H1 (cell line): ENCODE measurements at regions not wholly inside any gene's neighbourhood (a gene's known extent, or its start where the extent isn't known, plus 50 kb on each side); places are given as distances from the start of the nearest gene placed in this dataset.

ENCODE experiments used
- CTCF ChIA-PET: fragments of 300-600 bp; sonication (Branson Sonifier 250); formaldehyde crosslinking; loops from one replicate; lab custom pipeline; 2021; ENCODE audit not compliant: partially characterized antibody; lab: Charles Lee
- POLR2A ChIA-PET: fragments of 300-600 bp; sonication (Branson Sonifier 250); formaldehyde crosslinking; loops from one replicate; lab custom pipeline; 2021; ENCODE audit warnings: inconsistent platforms; ENCODE audit not compliant: partially characterized antibody; lab: Charles Lee
- DNase-seq, 2 experiments: peaks; one replicate each; pipeline versions ENCODE4 v3.0.0 to v3.0.0-alpha.2; 2010 to 2022; ENCODE audit warnings: low spot score in 2 of 2, low read depth in 1 of 2, mixed read lengths in 1 of 2
- FAIRE-seq: peaks from 2 replicates; lab custom pipeline; 2011; peaks lifted over from hg19 to GRCh38; lab: Jason Lieb, UNC
- H2AFZ ChIP-seq: 2 replicates; pipeline ENCODE4 v1.8.1; 2012; ENCODE audit warnings: low read length, inconsistent platforms
- H2AK5ac ChIP-seq: 2 replicates; pipeline ENCODE4 v1.6.1; 2013; ENCODE audit warnings: low read depth, low read length
- H2BK120ac ChIP-seq: replicated peaks from 2 replicates; pipeline ENCODE3; 2013; ENCODE audit warnings: low read depth, low read length, inconsistent platforms
- H2BK12ac ChIP-seq: 2 replicates; pipeline ENCODE4 v1.6.1; 2013; ENCODE audit warnings: low read depth, low read length
- H2BK15ac ChIP-seq: 2 replicates; pipeline ENCODE4 v1.6.1; 2013; ENCODE audit warnings: low read length
- H2BK20ac ChIP-seq: 2 replicates; pipeline ENCODE4 v1.6.1; 2013; ENCODE audit warnings: low read length
- H2BK5ac ChIP-seq: 2 replicates; pipeline ENCODE4 v1.6.1; 2013; ENCODE audit warnings: low read depth, low read length
- H3K14ac ChIP-seq: 2 replicates; pipeline ENCODE4 v1.6.1; 2013; ENCODE audit warnings: inconsistent platforms; ENCODE audit not compliant: insufficient read length
- H3K18ac ChIP-seq: 2 replicates; pipeline ENCODE4 v1.6.1; 2013; ENCODE audit warnings: low read length; ENCODE audit errors: extremely low read depth
- H3K23ac ChIP-seq: 2 replicates; pipeline ENCODE4 v1.6.1; 2013; ENCODE audit warnings: inconsistent platforms; ENCODE audit not compliant: insufficient read length
- H3K23me2 ChIP-seq: 2 replicates; pipeline ENCODE4 v1.6.1; 2013; ENCODE audit warnings: low read depth, low read length
- H3K27ac ChIP-seq: 2 replicates; pipeline ENCODE4 v1.6.1; 2011; ENCODE audit warnings: low read depth, low read length, inconsistent platforms
- H3K27me3 ChIP-seq, 4 experiments: replicated peaks in 1 of 4; 1 replicate in 1 of 4; 2 replicates in 3 of 4; pipeline versions ENCODE4 v1.6.1 to v1.8.1; 2011 to 2013; ENCODE audit warnings: low read length in 3 of 4, mild to moderate bottlenecking in 3 of 4, inconsistent platforms in 2 of 4, mixed read lengths in 2 of 4, moderate library complexity in 1 of 4; ENCODE audit not compliant: control insufficient read depth in 3 of 4, insufficient read depth in 3 of 4; ENCODE audit errors: extremely low read depth in 1 of 4
- H3K36me3 ChIP-seq, 4 experiments: 2 replicates each; pipeline versions ENCODE4 v1.6.1 to v1.8.1; 2011 to 2013; ENCODE audit warnings: mild to moderate bottlenecking in 4 of 4, low read length in 3 of 4, moderate library complexity in 2 of 4, control low read depth in 1 of 4, inconsistent platforms in 1 of 4; ENCODE audit not compliant: insufficient read depth in 4 of 4, control insufficient read depth in 2 of 4
- H3K4ac ChIP-seq: replicated peaks from 2 replicates; pipeline ENCODE3; 2013; ENCODE audit warnings: low read length, low read depth, mixed read lengths, inconsistent platforms; ENCODE audit not compliant: insufficient read length
- H3K4me1 ChIP-seq, 4 experiments: replicated peaks in 1 of 4; 1 replicate in 1 of 4; 2 replicates in 3 of 4; pipeline versions ENCODE4 v1.6.1 to v1.8.1; 2011 to 2013; ENCODE audit warnings: low read length in 3 of 4, inconsistent platforms in 2 of 4, mixed read lengths in 1 of 4; ENCODE audit not compliant: insufficient read depth in 4 of 4, control insufficient read depth in 3 of 4
- H3K4me2 ChIP-seq, 2 experiments: 2 replicates each; pipeline versions ENCODE4 v1.6.1 to v1.8.1; 2011 to 2013; ENCODE audit warnings: low read depth in 2 of 2, low read length in 2 of 2, control low read depth in 1 of 2, inconsistent platforms in 1 of 2, mild to moderate bottlenecking in 1 of 2; ENCODE audit not compliant: insufficient read depth in 1 of 2
- H3K4me3 ChIP-seq, 4 experiments: fragments of 200-600, 300-600 bp in 1 of 4; sonication (generic), shearing (Covaris generic), sonication (Bioruptor Twin) in 1 of 4; 2 replicates each; pipeline versions ENCODE4 v1.5.1 to v1.8.1; 2011 to 2016; ENCODE audit warnings: low read length in 4 of 4, low read depth in 3 of 4, control low read depth in 2 of 4, inconsistent platforms in 2 of 4, mild to moderate bottlenecking in 2 of 4, mixed read lengths in 1 of 4, moderate library complexity in 1 of 4; ENCODE audit not compliant: insufficient read depth in 2 of 4; ENCODE audit errors: extremely low read depth in 1 of 4
- H3K56ac ChIP-seq: replicated peaks from 2 replicates; pipeline ENCODE3; 2013; ENCODE audit warnings: low read depth, mild to moderate bottlenecking, mixed read lengths, low read length, inconsistent platforms; ENCODE audit not compliant: insufficient read length
- H3K79me1 ChIP-seq: 2 replicates; pipeline ENCODE4 v1.6.1; 2013; ENCODE audit warnings: low read depth, low read length, control low read depth
- H3K79me2 ChIP-seq, 2 experiments: 2 replicates each; pipeline versions ENCODE4 v1.6.1 to v1.8.1; 2012 to 2013; ENCODE audit warnings: low read length in 2 of 2, mild to moderate bottlenecking in 2 of 2, inconsistent platforms in 1 of 2; ENCODE audit not compliant: insufficient read depth in 2 of 2, control insufficient read depth in 1 of 2
- H3K9ac ChIP-seq, 4 experiments: replicated peaks in 1 of 4; 1 replicate in 1 of 4; 2 replicates in 3 of 4; pipeline versions ENCODE4 v1.6.1 to v1.8.1; 2011 to 2013; ENCODE audit warnings: low read depth in 3 of 4, low read length in 3 of 4, control low read depth in 2 of 4, mild to moderate bottlenecking in 2 of 4, moderate library complexity in 2 of 4, inconsistent platforms in 1 of 4; ENCODE audit errors: extremely low read depth in 1 of 4
- H3K9me3 ChIP-seq, 2 experiments: 2 replicates each; pipeline versions ENCODE4 v1.6.1 to v1.8.1; 2012 to 2013; ENCODE audit warnings: mild to moderate bottlenecking in 2 of 2, moderate library complexity in 2 of 2, control low read depth in 1 of 2, inconsistent platforms in 1 of 2, low read depth in 1 of 2, low read length in 1 of 2, mixed read lengths in 1 of 2; ENCODE audit not compliant: insufficient read depth in 2 of 2
- H4K20me1 ChIP-seq, 2 experiments: replicated peaks in 1 of 2; 2 replicates each; pipeline versions ENCODE3 to v1.8.1; 2011 to 2013; ENCODE audit warnings: inconsistent platforms in 2 of 2, low read length in 2 of 2, mild to moderate bottlenecking in 1 of 2; ENCODE audit not compliant: insufficient read depth in 2 of 2, control insufficient read depth in 1 of 2
- H4K5ac ChIP-seq: 2 replicates; pipeline ENCODE4 v1.6.1; 2013; ENCODE audit warnings: low read length, low read depth, mixed read lengths, inconsistent platforms; ENCODE audit not compliant: insufficient read length
- H4K8ac ChIP-seq: 2 replicates; pipeline ENCODE4 v1.8.0; 2013; ENCODE audit warnings: mild to moderate bottlenecking, moderate library complexity, low read length, inconsistent platforms; ENCODE audit not compliant: insufficient read depth; ENCODE audit errors: extremely low read depth
- H4K91ac ChIP-seq: replicated peaks from 2 replicates; pipeline ENCODE3; 2013; ENCODE audit warnings: low read length, mixed read lengths, inconsistent platforms; ENCODE audit not compliant: insufficient read length
- BACH1 ChIP-seq: IDR thresholded peaks from 2 replicates; pipeline ENCODE4 v1.6.1; 2012; ENCODE audit warnings: low read length, improper control_type of control experiment
- CBX5 ChIP-seq: fragments of 300-800, 300-1000 bp; sonication (generic); IDR thresholded peaks from 2 replicates; pipeline ENCODE4 v1.7.1; 2016; ENCODE audit warnings: antibody characterized with exemption, low read length, low read depth
- EGR1 ChIP-seq: IDR thresholded peaks from 2 replicates; pipeline ENCODE4 v1.6.1; 2011; ENCODE audit warnings: low read depth, low read length, borderline replicate concordance
- GTF2F1 ChIP-seq: IDR thresholded peaks from 2 replicates; pipeline ENCODE4 v1.6.1; 2012; ENCODE audit warnings: low read depth, low read length, improper control_type of control experiment, borderline replicate concordance
- HDAC2 ChIP-seq, 2 experiments: fragments of 300-600 bp in 1 of 2; sonication (generic) in 1 of 2; IDR thresholded peaks; 2 replicates each; pipeline ENCODE4 v1.6.1; 2011 to 2012; ENCODE audit warnings: low read depth in 2 of 2, low read length in 2 of 2, mild to moderate bottlenecking in 2 of 2, moderate library complexity in 2 of 2, borderline replicate concordance in 1 of 2, inconsistent platforms in 1 of 2
- JUND ChIP-seq: IDR thresholded peaks from 2 replicates; pipeline ENCODE4 v1.6.1; 2011; ENCODE audit warnings: mild to moderate bottlenecking, improper control_type of control experiment, low read length
- POU5F1 ChIP-seq: IDR thresholded peaks from 2 replicates; pipeline ENCODE4 v1.6.1; 2011; ENCODE audit warnings: low read depth, mild to moderate bottlenecking, low read length, moderate library complexity
- RBBP5 ChIP-seq: IDR thresholded peaks from 2 replicates; pipeline ENCODE4 v1.7.1; 2012; ENCODE audit warnings: low read depth, mild to moderate bottlenecking, inconsistent platforms, low read length, moderate library complexity, borderline replicate concordance
- SP1 ChIP-seq: IDR thresholded peaks from 2 replicates; pipeline ENCODE4 v1.6.1; 2011; ENCODE audit warnings: low read depth, low read length
- SP2 ChIP-seq: IDR thresholded peaks from 2 replicates; pipeline ENCODE4 v1.6.1; 2012; ENCODE audit warnings: mild to moderate bottlenecking, low read length, inconsistent platforms
- TAF7 ChIP-seq: optimal IDR thresholded peaks from 2 replicates; pipeline ENCODE3; 2011; ENCODE audit warnings: low read depth, mild to moderate bottlenecking, inconsistent platforms, low read length, moderate library complexity, borderline replicate concordance
- TCF12 ChIP-seq: IDR thresholded peaks from 2 replicates; pipeline ENCODE4 v1.6.1; 2011; ENCODE audit warnings: low read depth, mild to moderate bottlenecking, low read length
- ZNF274 ChIP-seq: IDR thresholded peaks from 2 replicates; pipeline ENCODE4 v1.7.0; 2012; ENCODE audit warnings: low read length, borderline replicate concordance; ENCODE audit errors: extremely low read depth
- WGBS, 2 experiments: shearing (Covaris generic) in 1 of 2; methylation state at CpG; one replicate each; pipeline versions ENCODE4 v1.1.6 to v1.1.7; 2013 to 2015; ENCODE audit warnings: low lambda C conversion rate in 2 of 2, mixed read lengths in 2 of 2, inconsistent platforms in 1 of 2, low coverage in 1 of 2, missing lambda C conversion rate in 1 of 2; ENCODE audit not compliant: insufficient replicate concordance in 2 of 2, insufficient coverage in 1 of 2, insufficient read length in 1 of 2; ENCODE audit errors: extremely low coverage in 1 of 2, missing lambda C conversion rate in 1 of 2; 5-methylcytosine and 5-hydroxymethylcytosine counted together
- TF ChIP-seq, protein P1 (sequence below): IDR thresholded peaks from 2 replicates; pipeline ENCODE4 v1.6.1; 2011; ENCODE audit warnings: low read length, improper control_type of control experiment

DNA sequence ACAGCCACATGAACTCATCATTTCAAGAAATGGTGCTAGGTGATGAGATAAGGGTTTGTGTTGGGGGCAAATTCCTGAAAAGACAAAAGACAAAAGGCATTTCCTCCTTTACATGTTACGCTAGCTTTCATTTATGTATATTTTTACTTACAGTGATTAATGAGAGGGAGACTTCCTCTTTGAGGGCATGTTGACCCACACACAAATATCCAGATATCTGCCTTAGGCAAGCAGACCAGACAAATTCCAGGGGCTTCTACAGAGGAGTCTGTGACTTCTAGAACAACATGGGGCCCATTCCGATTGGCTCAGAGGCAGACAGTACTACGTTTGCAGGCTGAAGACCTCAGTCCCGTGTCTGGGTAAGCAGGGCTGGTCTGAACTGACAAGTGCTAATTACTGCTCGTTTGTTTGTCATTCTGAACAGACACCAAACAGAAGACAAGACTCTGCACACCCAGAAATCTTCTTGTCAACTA, 74.8 kb upstream of the ST6GAL2 start:
- Histone ChIP-seq H3K23ac (no peak overlapping the region), H3K56ac (no peak overlapping the region), H2BK20ac (no peak overlapping the region), H3K27ac (no peak overlapping the region), H3K36me3 (no peaks in the 10 kb centered on the region), H3K18ac (no peak overlapping the region), H4K20me1 (no peaks in the 10 kb centered on the region), H2BK5ac (no peak overlapping the region), H3K4me2 (no peak overlapping the region), H4K8ac (no peak overlapping the region), H3K4ac (no peak overlapping the region), H2AFZ (no peak overlapping the region), H3K14ac (no peak overlapping the region), H2AK5ac (no peak overlapping the region), H3K79me2 (no peaks in the 10 kb centered on the region), H4K91ac (no peak overlapping the region), H3K23me2 (no peaks in the 10 kb centered on the region), H3K27me3 (no peaks in the 10 kb centered on the region), H3K4me3 (no peak overlapping the region), H3K9me3 (no peaks in the 10 kb centered on the region), H2BK15ac (no peak overlapping the region), H3K9ac (no peak overlapping the region), H2BK120ac (no peak overlapping the region), H3K4me1 (no peaks in the 10 kb centered on the region; a peak in 1 of 7 replicates), H4K5ac (no peak overlapping the region), H3K79me1 (no peaks in the 10 kb centered on the region), H2BK12ac (no peak overlapping the region)
- FAIRE-seq (no peak), DNase-seq (no peak)
- 80% methylated on average over 5 of the region's 5 CpGs; no CpG with 5 or more reads in 1 of the 2 experiments for WGBS, 2 experiments
- ChIA-PET CTCF (interaction anchor here (1.0 to 2.3 kb wide), 2 partner anchors 18 to 58 kb away, joined by 3 to 6 read pairs; no protein-coding TSS in a partner anchor), POLR2A (no interaction called here)
- TF ChIP-seq TCF12 (no peak), RBBP5 (no peak), JUND (no peak), POU5F1 (no peak), CBX5 (no peak), ZNF274 (no peak), HDAC2 (IDR thresholded peaks at IDR 0.05; ENCODE audit: borderline replicate concordance in 1 of 2, low read depth in 2 of 2, low read length in 2 of 2) (no peak), GTF2F1 (no peak), SP1 (no peak), SP2 (no peak), EGR1 (no peak), TAF7 (no peak), BACH1 (no peak)
- TF ChIP-seq, protein P1, sequence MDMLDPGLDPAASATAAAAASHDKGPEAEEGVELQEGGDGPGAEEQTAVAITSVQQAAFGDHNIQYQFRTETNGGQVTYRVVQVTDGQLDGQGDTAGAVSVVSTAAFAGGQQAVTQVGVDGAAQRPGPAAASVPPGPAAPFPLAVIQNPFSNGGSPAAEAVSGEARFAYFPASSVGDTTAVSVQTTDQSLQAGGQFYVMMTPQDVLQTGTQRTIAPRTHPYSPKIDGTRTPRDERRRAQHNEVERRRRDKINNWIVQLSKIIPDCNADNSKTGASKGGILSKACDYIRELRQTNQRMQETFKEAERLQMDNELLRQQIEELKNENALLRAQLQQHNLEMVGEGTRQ = no peak
